AG04449 (cell line): ENCODE measurements at regions not wholly inside any gene's neighbourhood (a gene's known extent, or its start where the extent isn't known, plus 50 kb on each side); places are given as distances from the start of the nearest gene placed in this dataset.

ENCODE experiments used
- CTCF ChIA-PET: fragments of 350-600 bp; formaldehyde crosslinking; extraction: SDS; loops from one replicate; lab custom pipeline; 2021; ENCODE audit warnings: antibody characterized with exemption; lab: Yijun Ruan, JAX
- POLR2A ChIA-PET: fragments of 400-600, 350-600 bp; formaldehyde crosslinking; extraction: SDS; loops from one replicate; lab custom pipeline; 2020; ENCODE audit warnings: antibody characterized with exemption, inconsistent platforms; lab: Yijun Ruan, JAX
- DNase-seq: peaks from one replicate; pipeline ENCODE4 v3.0.0-alpha.2; 2010; ENCODE audit warnings: low read depth, low spot score
- H3K4me3 ChIP-seq: 2 replicates; pipeline ENCODE4 v1.5.1; 2011; ENCODE audit warnings: low read depth, mild to moderate bottlenecking, control low read depth, low read length
- TF ChIP-seq, protein P1 (sequence below): IDR thresholded peaks from one replicate; pipeline ENCODE4 v1.5.1; 2011; ENCODE audit warnings: mild to moderate bottlenecking, moderate library complexity, low read length, control low read depth, inconsistent platforms; ENCODE audit not compliant: insufficient read depth; ENCODE audit errors: missing control alignments

DNA sequence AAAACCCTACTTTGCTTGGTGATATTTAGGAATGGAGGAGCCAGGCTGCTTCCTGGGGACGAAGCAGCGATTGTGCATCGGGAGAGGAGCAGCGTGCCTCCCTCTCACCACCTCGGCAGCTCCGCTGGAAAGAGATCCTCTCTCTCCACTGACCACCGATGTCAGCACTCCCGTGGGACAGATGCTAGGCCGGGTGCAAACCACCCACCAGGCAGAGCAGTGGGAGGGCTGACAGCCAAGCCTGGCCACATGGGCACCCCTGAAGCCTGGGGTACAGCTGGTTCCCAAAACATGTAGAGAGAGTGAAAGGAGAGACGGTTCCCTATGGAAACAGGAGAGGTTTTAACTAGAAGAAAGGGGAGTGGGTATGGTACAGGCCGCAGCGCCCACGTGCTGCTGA, 220.0 kb downstream of the ANKRD60 start:
- H3K4me3 ChIP-seq: no peak overlapping the region
- TF ChIP-seq, protein P1, sequence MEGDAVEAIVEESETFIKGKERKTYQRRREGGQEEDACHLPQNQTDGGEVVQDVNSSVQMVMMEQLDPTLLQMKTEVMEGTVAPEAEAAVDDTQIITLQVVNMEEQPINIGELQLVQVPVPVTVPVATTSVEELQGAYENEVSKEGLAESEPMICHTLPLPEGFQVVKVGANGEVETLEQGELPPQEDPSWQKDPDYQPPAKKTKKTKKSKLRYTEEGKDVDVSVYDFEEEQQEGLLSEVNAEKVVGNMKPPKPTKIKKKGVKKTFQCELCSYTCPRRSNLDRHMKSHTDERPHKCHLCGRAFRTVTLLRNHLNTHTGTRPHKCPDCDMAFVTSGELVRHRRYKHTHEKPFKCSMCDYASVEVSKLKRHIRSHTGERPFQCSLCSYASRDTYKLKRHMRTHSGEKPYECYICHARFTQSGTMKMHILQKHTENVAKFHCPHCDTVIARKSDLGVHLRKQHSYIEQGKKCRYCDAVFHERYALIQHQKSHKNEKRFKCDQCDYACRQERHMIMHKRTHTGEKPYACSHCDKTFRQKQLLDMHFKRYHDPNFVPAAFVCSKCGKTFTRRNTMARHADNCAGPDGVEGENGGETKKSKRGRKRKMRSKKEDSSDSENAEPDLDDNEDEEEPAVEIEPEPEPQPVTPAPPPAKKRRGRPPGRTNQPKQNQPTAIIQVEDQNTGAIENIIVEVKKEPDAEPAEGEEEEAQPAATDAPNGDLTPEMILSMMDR: no peak
- ChIA-PET POLR2A (no interaction called here), CTCF (no interaction called here)
- DNase-seq: no peak

DNA sequence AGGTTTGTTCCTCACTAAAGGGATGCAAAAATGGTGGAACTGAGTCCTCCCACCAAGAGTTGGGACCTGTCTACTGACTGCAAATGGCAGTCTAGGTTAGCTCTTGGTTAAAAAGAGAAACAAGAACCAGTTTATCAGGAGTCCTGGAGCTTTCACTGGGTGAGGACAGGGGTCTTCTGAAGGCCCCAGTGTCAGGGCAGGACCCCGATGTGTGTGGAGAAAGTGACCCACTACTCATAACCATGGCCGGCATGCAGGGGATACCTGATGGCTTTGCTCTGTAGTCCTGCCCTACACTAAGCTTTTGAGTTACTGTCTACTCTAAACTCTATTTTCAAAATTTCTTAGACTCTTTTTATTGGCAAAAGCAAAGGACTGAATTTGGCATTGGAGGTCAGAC, 220.5 kb downstream of the ANKRD60 start:
- ChIA-PET POLR2A (no interaction called here), CTCF (no interaction called here)
- TF ChIP-seq, protein P1: no peak
- no peak overlapping the region for H3K4me3 ChIP-seq
- DNase-seq: no peak

DNA sequence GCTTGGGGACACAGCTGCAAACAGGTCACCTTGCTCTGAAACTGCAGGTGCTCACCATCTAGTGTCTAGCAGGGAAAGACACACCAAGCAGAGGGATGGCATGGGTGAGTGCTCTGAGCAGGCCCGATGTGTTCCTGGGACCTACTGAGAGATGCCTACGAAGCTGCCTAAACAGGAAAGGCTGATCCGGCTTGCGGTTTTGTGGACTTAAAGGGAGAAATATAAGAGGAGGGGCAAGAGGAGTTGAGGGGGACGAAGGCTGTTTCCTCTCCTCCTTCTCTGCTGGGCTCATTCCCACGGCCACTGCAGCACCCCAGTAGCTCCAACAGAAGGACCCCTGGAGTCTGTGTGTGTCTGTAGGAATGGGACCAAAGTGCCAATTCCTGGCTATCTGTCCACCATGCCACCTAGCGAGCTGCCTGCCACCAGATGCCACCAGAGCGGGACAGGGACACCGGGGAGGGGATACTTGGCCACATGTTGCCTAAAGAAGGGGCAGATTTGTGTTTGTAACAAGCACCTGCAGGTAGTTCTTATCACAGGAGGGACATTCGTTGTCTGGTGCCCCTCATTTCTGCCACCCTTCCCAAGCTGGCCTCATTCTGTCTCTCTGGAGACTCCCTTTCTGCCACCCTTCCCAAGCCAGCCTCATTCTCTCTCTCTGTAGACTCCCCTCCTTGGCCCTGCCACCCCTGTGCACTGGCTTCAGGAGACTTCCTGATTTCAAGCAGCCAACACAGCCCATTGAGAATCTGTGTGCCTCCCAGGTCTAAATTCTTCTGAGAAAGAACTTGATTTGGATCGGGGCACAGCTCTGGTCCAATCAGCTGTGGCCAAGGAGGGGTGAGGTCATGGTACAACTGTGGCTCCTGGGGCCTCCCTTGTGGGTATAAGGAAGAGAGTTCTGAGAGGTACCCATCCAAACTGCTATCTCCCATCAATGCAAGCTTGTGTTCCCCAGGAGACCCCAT, 221.8 kb downstream of the ANKRD60 start:
- DNase-seq: no peak
- no peak overlapping the region for H3K4me3 ChIP-seq
- TF ChIP-seq, protein P1: no peak
- CTCF ChIA-PET: no interaction called here
- POLR2A ChIA-PET: no interaction called here

DNA sequence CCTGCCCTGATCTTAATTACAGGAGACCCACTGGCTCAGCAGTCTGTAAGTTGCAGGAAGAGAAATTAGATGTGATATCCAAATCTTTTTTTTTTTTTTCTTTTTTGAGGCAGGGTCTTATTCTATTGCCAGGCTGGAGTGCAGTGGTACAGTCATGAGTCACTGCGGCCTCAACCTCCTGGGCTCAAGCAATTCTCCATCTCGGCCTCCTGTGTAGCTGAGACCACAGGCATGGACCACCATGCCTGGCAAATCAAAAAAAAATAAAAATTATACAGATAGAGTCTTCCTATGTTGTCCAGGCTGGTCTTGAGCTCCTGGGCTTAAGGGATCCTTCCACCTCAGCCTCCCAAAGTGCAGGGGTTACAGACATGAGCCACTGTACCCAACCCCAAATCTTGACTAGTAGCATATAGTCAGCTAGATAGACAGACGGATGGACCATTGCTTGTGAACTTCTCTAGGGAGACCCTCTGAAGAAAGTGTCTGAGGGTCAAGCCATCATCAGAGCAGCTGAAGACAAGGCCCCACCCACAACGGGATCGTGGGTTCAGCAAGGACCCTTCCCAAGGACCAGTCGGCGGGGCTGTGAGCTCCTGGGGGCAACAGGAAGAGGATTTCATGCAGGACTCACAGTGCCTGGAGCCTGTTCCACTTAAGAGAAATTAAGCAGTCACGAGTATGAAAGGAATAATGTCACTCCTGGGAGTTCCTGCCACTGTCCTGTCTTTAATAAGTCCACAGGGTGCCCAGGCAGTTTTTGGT, 222.7 kb downstream of the ANKRD60 start:
- TF ChIP-seq, protein P1: no peak

DNA sequence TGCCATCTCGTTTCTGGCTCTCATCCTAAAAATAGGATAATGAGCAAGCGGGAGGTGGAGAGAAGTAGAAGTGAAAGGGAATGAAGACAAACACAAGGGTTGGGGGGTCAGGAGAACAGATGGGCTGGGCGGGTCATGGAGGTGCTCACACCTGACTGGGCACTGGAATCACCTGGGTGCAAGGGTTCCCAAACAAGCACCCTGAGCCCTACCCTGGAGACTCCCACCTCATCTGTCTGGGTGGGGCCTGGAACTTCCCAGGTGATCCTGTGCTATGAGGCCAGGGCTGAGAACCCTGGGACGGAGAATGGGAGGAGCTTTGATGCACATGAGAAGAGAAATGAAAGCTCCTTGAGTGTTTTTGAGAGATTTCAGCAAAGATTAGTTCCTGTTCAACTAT, 223.6 kb downstream of the ANKRD60 start:
- ChIA-PET CTCF (no interaction called here), POLR2A (no interaction called here)
- no peak for DNase-seq
- H3K4me3 ChIP-seq: no peak overlapping the region
- TF ChIP-seq, protein P1: no peak

More for the DNA sequence above, 222.7 kb downstream of the ANKRD60 start:
- ChIA-PET CTCF (no interaction called here), POLR2A (no interaction called here)
- no peak for DNase-seq
- no peak overlapping the region for H3K4me3 ChIP-seq

DNA sequence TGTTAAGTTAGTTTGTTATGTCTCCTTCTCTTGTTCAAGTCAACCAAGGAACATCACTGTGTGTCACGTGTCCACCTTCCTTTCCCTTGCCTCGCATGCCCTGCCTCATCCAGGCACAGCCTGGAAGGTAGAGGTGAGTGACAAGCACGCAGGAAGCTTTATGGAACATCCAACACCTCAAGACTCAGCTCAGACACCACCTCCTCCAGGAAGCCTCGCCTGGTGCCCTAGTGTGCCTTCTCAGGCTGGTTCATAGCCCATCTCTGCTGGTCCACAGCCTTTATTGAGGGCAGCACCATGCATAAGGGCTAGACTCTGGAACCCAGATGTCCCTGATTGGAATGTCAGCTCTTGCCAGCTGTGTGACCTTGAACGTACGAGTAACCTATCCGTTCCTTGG, 224.3 kb downstream of the ANKRD60 start:
- CTCF ChIA-PET: no interaction called here
- no peak for DNase-seq
- TF ChIP-seq, protein P1: no peak
- no peak overlapping the region for H3K4me3 ChIP-seq
- POLR2A ChIA-PET: no interaction called here
